ENCODE measurements at regions not wholly inside any gene's neighbourhood (a gene's known extent, or its start where the extent isn't known, plus 50 kb on each side); places are given as distances from the start of the nearest gene placed in this dataset.
"Not testable (repeated sequence)": the region's sequence is repeated elsewhere in the genome, so short reads cannot be mapped to it uniquely, and the experiment has no call there.

DNA sequence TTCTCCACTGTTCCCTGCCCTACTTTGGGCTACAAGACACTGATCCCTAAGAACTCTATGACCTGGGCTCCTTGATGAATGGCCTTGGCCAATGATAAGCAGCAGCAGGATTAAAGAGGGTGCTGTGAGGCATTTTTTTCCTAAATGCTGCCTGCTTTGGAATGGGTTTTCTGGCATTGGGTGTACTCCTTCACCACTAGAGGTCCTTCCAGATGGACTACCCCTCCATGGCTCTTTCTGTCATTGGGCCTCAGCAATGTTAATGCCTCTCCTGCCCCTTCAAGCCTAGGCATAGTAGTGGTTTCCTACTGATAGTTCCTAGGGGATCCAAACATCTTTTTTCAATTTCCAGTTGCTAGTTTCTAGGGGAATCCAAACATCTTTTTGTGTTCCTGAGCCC is 319.3 kb upstream of the RPS23 start:
- Mint-ChIP-seq H3K4me3 (no peak overlapping the region), H3K27me3 (peaks cover 3% of the 10 kb centered on the region), H3K9me3 (no peaks in the 10 kb centered on the region), H3K36me3 (ENCODE audit: low read depth) (no peaks in the 10 kb centered on the region), H3K4me1 (ENCODE audit: low read depth) (no peaks in the 10 kb centered on the region), H3K27ac (no peak overlapping the region)

DNA sequence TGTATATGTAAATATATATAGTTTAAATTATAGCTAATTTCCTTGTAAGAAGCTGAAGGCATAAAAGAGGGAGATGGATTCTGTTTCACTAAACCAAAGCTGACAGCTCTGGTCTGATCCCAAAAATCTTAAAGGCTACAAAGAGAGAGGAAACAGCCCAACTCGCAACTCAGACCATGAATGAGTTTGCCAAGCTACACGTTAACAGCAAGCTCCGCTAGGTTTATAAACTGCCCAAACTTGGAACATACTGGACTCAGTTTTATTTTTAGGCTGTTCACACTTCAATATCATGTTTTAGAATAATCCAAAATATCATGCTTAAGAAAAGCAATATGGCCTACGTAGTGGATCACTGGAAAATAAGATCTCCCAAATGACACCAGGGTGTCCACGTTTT is 318.3 kb upstream of the RPS23 start:
- H3K4me3 Mint-ChIP-seq: no peak overlapping the region
- no peaks in the 10 kb centered on the region for H3K9me3 Mint-ChIP-seq
- no peak overlapping the region for H3K27ac Mint-ChIP-seq
- H3K36me3 Mint-ChIP-seq (ENCODE audit: low read depth): no peaks in the 10 kb centered on the region
- H3K27me3 Mint-ChIP-seq: peaks cover 3% of the 10 kb centered on the region
- no peaks in the 10 kb centered on the region for H3K4me1 Mint-ChIP-seq (ENCODE audit: low read depth)

- Mint-ChIP-seq H3K27me3 (peaks cover 7% of the 10 kb centered on the region), H3K27ac (no peak overlapping the region), H3K4me1 (ENCODE audit: low read depth) (no peaks in the 10 kb centered on the region), H3K9me3 (peaks cover 5% of the 10 kb centered on the region), H3K4me3 (no peak overlapping the region), H3K36me3 (ENCODE audit: low read depth) (no peaks in the 10 kb centered on the region)
These were observed 317.0 kb upstream of the RPS23 start for GRCh38 chr5:82595113-82595512.

DNA sequence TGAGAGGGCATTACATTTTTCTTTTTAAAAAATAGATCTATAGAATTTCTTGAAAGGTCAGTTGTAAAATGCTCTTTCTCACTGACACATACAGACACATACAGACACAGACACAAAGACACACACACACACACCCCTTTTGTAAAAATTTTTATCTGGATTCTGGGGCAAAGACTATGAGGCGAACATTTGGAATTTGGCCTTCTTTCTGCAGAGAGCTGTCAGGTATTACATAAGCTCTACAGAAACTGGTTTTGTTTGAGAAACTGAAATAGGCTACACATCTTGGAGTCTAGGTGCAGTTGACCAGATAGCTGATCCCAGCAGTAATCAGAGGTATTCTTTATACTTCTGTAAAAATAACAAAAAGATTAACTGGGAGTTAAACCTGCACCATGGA is 315.9 kb upstream of the RPS23 start:
- Mint-ChIP-seq H3K4me3 (no peak overlapping the region), H3K27ac (no peak overlapping the region), H3K4me1 (ENCODE audit: low read depth) (no peaks in the 10 kb centered on the region), H3K27me3 (peaks cover 7% of the 10 kb centered on the region), H3K36me3 (ENCODE audit: low read depth) (no peaks in the 10 kb centered on the region), H3K9me3 (peaks cover 5% of the 10 kb centered on the region)

DNA sequence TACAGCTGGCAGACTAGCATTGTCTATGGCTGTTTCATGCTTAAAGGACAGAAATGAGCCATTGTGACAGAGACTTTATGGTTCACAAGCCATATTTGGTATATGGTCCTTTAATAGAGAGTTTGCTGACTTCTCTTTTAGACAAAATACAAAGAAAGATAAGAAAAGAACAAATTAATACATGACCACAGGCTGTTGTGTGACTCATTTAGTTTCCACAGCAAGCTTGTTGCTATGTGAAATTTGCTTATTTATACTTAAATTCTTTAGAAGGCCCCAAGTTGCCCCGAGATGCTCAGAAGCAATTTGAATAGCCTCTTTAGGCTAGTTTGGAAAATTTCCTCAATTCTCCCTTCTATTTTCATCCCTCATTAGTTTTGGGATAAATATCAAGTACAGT is 315.3 kb upstream of the RPS23 start:
- peaks cover 5% of the 10 kb centered on the region for H3K9me3 Mint-ChIP-seq

GRCh38 chr5:82591021-82591515 is 312.9 kb upstream of the RPS23 start:
- Mint-ChIP-seq H3K4me1 (ENCODE audit: low read depth) (no peaks in the 10 kb centered on the region), H3K36me3 (ENCODE audit: low read depth) (no peaks in the 10 kb centered on the region), H3K27me3 (peaks cover 7% of the 10 kb centered on the region), H3K27ac (no peak overlapping the region), H3K4me3 (no peak overlapping the region), H3K9me3 (peaks cover 5% of the 10 kb centered on the region)

More for the DNA sequence above, 315.3 kb upstream of the RPS23 start:
- Mint-ChIP-seq H3K27ac (no peak overlapping the region), H3K27me3 (peaks cover 7% of the 10 kb centered on the region), H3K4me1 (ENCODE audit: low read depth) (no peaks in the 10 kb centered on the region), H3K36me3 (ENCODE audit: low read depth) (no peaks in the 10 kb centered on the region), H3K4me3 (no peak overlapping the region)

- Mint-ChIP-seq H3K27ac (no peak overlapping the region), H3K9me3 (peaks cover 5% of the 10 kb centered on the region), H3K4me1 (ENCODE audit: low read depth) (no peaks in the 10 kb centered on the region), H3K27me3 (peaks cover 4% of the 10 kb centered on the region), H3K36me3 (ENCODE audit: low read depth) (no peaks in the 10 kb centered on the region), H3K4me3 (no peak overlapping the region)
These were observed 312.0 kb upstream of the RPS23 start for GRCh38 chr5:82590112-82590511.

GRCh38 chr5:82586661-82587310 is 308.6 kb upstream of the RPS23 start:
- H3K9me3 Mint-ChIP-seq: peaks cover 10% of the 10 kb centered on the region
- no peak overlapping the region for H3K27ac Mint-ChIP-seq
- H3K4me1 Mint-ChIP-seq (ENCODE audit: low read depth): no peaks in the 10 kb centered on the region
- H3K4me3 Mint-ChIP-seq: no peak overlapping the region
- no peaks in the 10 kb centered on the region for H3K36me3 Mint-ChIP-seq (ENCODE audit: low read depth)
- H3K27me3 Mint-ChIP-seq: peaks cover 8% of the 10 kb centered on the region

GRCh38 chr5:82586181-82586580 is 308.0 kb upstream of the RPS23 start:
- Mint-ChIP-seq H3K27me3 (peaks cover 8% of the 10 kb centered on the region), H3K27ac (no peak overlapping the region), H3K36me3 (ENCODE audit: low read depth) (no peaks in the 10 kb centered on the region), H3K9me3 (peaks cover 12% of the 10 kb centered on the region), H3K4me1 (ENCODE audit: low read depth) (no peaks in the 10 kb centered on the region), H3K4me3 (no peak overlapping the region)

DNA sequence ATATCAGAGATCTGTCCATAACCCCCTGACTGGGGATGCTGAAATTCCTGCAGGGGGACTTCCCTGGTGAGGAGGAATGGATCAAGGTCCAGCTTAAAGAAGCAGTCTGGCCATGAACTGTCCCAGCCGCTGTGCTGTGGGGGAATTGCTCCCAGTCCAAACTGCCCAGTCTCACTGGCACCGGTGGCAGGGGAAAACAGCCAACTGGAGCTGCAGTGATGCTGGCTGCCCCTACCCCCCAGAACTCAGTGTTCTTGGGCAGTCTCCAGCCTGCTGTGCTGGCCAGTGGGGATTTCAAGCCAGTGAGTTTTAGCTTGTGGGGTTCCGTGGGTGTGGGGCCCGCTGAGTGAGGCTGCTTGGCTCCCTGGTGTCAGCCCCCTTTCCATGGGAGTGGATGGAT is 306.5 kb upstream of the RPS23 start:
- H3K36me3 Mint-ChIP-seq (ENCODE audit: low read depth): no peaks in the 10 kb centered on the region
- no peaks in the 10 kb centered on the region for H3K4me1 Mint-ChIP-seq (ENCODE audit: low read depth)
- H3K9me3 Mint-ChIP-seq: peaks cover 7% of the 10 kb centered on the region
- no peak overlapping the region for H3K4me3 Mint-ChIP-seq
- peaks cover 4% of the 10 kb centered on the region for H3K27me3 Mint-ChIP-seq
- H3K27ac Mint-ChIP-seq: no peak overlapping the region

DNA sequence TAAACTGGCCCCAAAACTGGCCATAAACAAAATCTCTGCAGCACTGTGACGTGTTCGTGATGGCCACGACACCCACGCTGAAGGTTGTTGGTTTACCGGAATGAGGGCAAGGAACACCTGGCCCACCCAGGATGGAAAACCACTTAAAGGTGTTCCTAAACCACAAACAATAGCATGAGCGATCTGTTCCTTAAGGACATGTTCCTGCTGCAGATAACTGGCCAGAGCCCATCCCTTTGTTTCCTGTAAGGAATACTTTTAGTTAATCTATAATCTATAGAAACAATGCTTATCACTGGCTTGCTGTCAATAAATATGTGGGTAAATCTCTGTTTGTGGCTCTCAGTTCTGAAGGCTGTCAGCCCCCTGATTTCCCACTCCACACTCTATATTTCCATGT is 305.2 kb upstream of the RPS23 start:
- not testable (repeated sequence) for H3K36me3 Mint-ChIP-seq (ENCODE audit: low read depth); H3K4me3 Mint-ChIP-seq; H3K27ac Mint-ChIP-seq

GRCh38 chr5:82564963-82565362 is 286.8 kb upstream of the RPS23 start:
- Mint-ChIP-seq H3K4me1 (ENCODE audit: low read depth) (no peaks in the 10 kb centered on the region), H3K27me3 (peaks cover 14% of the 10 kb centered on the region), H3K9me3 (no peaks in the 10 kb centered on the region), H3K36me3 (ENCODE audit: low read depth) (no peaks in the 10 kb centered on the region), H3K27ac (no peak overlapping the region), H3K4me3 (no peak overlapping the region)

More for the DNA sequence above, 305.2 kb upstream of the RPS23 start:
- H3K4me1 Mint-ChIP-seq (ENCODE audit: low read depth); H3K27me3 Mint-ChIP-seq; H3K9me3 Mint-ChIP-seq: not testable (repeated sequence)

DNA sequence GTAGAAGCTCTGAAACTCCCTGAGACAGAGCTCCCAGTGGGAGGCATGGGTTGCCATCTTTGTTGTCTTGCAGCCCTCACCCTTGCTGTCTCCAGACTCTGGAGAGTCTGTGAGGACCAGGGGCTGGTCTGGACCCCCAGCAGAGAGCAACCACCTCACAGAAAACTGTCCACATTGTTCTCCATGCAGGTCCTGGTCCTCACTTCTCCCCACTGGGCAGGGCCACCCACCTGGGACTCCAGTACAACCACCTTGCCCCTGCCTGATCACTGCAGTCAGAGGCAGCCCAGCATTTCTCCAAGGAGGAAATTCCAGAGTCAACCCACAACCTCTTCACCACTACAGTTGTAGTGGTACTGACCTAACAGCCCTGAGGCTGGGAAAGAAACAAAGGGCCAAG is 285.6 kb upstream of the RPS23 start:
- no peaks in the 10 kb centered on the region for H3K4me1 Mint-ChIP-seq (ENCODE audit: low read depth)
- H3K4me3 Mint-ChIP-seq: no peak overlapping the region
- no peaks in the 10 kb centered on the region for H3K9me3 Mint-ChIP-seq
- no peaks in the 10 kb centered on the region for H3K36me3 Mint-ChIP-seq (ENCODE audit: low read depth)
- H3K27me3 Mint-ChIP-seq: peaks cover 16% of the 10 kb centered on the region
- H3K27ac Mint-ChIP-seq: no peak overlapping the region

DNA sequence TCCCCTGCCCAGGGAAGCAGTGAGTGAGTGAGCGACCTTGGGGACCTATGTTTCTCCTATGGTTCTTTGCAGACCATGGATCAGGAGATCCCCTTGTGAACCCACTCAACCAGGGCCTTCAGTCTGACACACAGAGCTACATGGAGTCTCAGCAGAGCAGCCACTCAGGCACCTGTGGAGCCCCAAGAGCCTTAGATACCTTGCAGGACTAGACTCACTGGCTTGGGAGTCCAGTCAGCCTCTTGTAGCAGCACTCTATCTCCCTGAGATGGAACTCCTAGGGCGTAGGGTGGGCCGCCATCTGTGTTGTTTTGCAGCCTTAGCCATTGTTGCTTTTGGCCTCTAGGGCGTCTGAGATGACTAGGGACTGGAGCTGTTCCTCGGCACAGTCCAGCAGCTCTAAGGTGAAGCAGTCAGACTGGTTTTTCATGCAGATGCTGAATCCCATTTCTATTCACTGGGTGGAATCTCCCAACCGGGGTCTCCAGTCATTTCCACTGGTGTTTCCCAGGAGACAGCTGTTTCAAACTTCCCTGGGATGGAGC is 284.6 kb upstream of the RPS23 start:
- H3K27me3 Mint-ChIP-seq: peaks cover 19% of the 10 kb centered on the region
- no peaks in the 10 kb centered on the region for H3K4me1 Mint-ChIP-seq (ENCODE audit: low read depth)
- no peak overlapping the region for H3K4me3 Mint-ChIP-seq
- peaks cover 4% of the 10 kb centered on the region for H3K9me3 Mint-ChIP-seq
- H3K27ac Mint-ChIP-seq: no peak overlapping the region
- H3K36me3 Mint-ChIP-seq (ENCODE audit: low read depth): no peaks in the 10 kb centered on the region

GRCh38 chr5:82561797-82562196 is 283.6 kb upstream of the RPS23 start:
- H3K36me3 Mint-ChIP-seq (ENCODE audit: low read depth): no peaks in the 10 kb centered on the region
- H3K4me1 Mint-ChIP-seq (ENCODE audit: low read depth): no peaks in the 10 kb centered on the region
- peaks cover 22% of the 10 kb centered on the region for H3K27me3 Mint-ChIP-seq
- peaks cover 6% of the 10 kb centered on the region for H3K9me3 Mint-ChIP-seq
- no peak overlapping the region for H3K27ac Mint-ChIP-seq
- no peak overlapping the region for H3K4me3 Mint-ChIP-seq

DNA sequence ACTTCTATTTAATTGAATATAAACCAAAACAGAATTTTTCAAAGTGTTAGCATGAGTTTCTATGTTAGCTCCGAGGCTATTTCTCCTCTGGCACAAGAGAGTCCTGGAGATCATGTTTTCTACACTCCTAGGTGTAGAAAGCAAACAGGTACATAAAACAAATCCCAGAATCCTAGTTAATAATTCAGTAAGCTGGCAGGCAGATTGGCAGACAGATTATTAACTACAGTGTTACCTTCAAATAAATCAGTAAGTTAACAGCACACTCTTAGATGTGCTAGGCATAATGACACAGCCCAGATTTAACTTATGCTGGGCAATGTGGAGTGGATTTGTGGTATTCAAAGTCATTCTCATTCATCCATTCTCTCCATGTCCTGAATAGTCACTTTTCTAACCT is 282.8 kb upstream of the RPS23 start:
- Mint-ChIP-seq H3K9me3 (peaks cover 6% of the 10 kb centered on the region), H3K27ac (no peak overlapping the region), H3K4me1 (ENCODE audit: low read depth) (no peaks in the 10 kb centered on the region), H3K4me3 (no peak overlapping the region), H3K36me3 (ENCODE audit: low read depth) (no peaks in the 10 kb centered on the region), H3K27me3 (peaks cover 22% of the 10 kb centered on the region)

Measured in stimulated activated naive CD8-positive, alpha-beta T cell treated with anti-CD3 and anti-CD28 coated beads, Interleukin-15, Interleukin-2, amounts not matched to agents 100 ng/mL and 50 ng/mL, for 24 hours (primary cell).